ENCODE measurements at regions not wholly inside any gene's neighbourhood (a gene's known extent, or its start where the extent isn't known, plus 50 kb on each side); places are given as distances from the start of the nearest gene placed in this dataset.

- no peak for DNase-seq (ENCODE audit: low spot score)
Observed at GRCh38 chr4:126046081-126046614, 731.4 kb downstream of the FAT4 start.

DNA sequence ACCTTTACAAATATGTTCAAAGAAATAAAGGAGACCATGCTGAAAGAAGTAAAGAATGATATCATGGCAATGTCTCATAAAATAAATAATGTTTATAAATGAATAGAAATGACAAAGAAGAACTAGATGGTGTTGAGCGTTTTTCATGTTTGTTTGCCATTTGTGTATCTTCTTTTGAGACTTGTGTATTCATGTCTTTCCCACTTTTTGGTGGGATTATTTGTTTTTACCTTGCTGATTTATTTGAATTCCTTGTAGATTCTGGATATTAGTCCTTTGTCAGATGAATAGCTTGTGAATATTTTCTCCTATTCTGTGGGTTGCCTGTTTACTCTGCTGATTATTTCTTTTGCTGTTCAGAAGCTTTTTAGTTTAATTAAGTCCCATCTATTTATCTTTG lies 732.4 kb downstream of the FAT4 start:
- DNase-seq (ENCODE audit: low spot score), result no peak

- no peak for DNase-seq (ENCODE audit: low spot score)
Observed at GRCh38 chr4:126051689-126052424, 737.1 kb downstream of the FAT4 start.

DNA sequence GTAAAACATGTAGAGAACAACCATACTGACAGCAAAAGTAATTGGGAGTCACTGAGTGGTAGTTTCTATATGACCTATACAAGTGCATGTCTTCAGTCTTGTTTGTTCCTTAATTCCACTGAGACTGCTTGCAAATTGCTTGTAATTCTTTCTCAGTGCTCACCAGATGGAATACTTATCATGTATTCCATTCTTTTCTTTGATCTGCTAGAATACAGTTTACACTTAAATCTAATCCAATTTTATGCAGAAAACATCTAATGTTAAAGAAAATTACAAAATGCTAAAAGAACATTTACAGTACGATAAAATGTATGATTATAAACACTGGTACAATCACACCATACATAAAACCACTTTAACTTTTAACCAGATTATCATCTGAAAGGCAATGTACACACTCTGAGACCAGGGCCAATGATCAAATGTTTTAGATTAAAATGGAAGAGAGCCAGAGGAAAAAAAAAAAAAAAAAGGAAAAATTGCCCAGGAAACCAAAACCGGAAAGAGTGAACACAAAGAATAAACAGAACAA lies 741.4 kb downstream of the FAT4 start:
- DNase-seq (ENCODE audit: low spot score), result no peak

DNA sequence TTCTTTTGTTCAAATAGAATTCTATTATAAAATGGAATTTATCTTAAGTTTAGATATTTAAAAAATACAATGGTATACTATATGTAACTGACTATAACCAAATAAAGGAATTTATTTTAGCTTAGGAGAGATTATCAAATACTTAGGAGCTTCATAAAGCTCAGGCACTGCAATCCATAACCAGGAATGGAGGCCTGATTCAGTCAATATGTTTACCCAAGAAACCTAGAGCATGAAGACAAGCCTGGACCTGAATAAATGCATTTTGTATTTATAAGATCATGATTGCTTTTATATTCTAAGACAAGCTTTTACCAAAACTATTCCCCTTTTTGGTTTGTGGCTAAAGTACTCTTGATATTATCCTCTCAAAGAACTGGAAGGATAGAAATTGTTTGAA lies 742.6 kb downstream of the FAT4 start:
- no peak for DNase-seq (ENCODE audit: low spot score)

DNA sequence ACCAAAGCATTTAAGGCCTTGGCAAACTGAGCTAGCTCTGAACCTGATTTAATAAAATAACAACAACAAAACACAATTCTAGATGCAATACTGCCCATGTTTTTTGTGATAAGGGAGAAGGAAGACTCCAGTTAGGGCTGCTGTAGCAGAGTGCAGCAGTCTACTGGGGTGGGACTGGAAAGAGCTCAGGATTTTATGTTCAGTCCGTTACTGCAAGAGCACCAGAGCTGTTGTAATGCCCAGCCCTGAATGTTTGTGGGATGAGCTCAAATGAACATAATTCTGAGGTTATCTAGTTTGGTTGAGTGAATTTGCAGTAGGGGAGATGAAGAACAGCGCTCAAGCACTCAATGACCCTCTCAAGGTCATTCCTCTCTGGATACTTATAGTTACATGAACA lies 743.8 kb downstream of the FAT4 start:
- DNase-seq (ENCODE audit: low spot score), result no peak

GRCh38 chr4:126061655-126062054 lies 746.9 kb downstream of the FAT4 start:
- no peak for DNase-seq (ENCODE audit: low spot score)

- no peak for DNase-seq (ENCODE audit: low spot score)
Observed at GRCh38 chr4:126065016-126065415, 750.3 kb downstream of the FAT4 start.

DNA sequence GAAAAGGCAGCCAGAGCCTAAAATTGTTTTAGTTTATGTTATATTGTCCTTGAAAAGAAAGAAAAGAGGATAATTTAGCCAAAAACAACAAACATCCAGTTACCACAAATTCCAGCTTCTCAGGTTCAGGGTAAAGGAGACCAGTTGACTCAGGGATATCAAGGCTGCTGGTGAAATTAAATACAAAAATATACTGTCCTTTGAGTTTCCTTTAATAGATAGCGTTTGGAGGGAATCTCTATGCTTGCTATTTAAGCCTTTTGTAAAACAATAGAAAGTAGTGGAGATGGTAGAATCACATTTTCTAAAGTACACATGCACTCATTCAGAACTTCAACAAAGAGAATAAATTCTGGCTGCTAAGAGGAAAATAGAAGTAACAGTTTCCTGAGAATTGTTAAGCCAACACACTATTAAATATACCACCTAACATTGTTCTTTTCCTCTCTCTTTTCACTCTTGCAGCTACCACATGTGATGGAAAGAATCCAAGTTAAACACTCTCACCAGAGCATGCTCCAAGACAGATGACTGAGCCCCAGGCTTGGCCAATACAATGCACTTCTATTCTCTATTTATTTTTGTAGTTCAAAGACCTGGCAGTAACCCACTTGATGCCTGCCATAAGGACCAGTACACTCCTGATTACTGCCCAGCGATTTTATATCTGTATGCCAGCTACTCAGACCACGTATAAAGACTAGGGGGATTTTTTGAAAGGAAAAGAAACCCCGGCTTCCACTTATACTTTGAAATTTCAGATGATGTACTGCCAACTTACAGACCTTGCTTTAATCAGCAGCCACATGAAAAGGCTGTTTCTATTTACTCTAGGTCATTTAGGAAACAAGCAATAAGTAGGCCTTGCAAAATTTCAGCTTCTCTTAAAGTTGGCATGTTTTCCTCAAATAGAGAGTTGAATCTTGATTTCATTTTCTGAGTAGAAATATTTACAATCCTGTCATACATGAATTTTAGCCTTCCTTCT lies 756.9 kb downstream of the FAT4 start:
- DNase-seq (ENCODE audit: low spot score), result no peak

- DNase-seq (ENCODE audit: low spot score), result no peak
Observed at GRCh38 chr4:126081336-126081735, 766.6 kb downstream of the FAT4 start.

GRCh38 chr4:126086041-126086440 lies 771.3 kb downstream of the FAT4 start:
- DNase-seq (ENCODE audit: low spot score), result no peak

DNA sequence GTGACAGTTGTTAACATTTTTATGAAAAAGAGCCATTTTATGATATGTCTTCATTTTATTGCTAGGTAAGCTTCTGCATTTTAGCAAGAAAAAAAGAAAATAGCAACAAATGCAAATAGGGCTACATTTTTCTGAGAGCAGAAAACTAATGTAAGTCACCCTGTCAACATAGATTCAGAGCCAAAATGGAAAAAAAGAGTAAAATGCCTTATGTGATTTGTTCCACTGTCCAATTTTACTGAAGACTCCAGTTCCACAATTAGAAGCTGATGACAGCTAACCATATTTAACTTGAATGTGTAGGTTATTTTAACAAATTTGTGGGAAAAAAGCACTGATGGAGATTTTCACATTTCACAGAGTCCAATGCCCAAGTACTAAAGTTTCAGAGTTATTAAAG lies 772.3 kb downstream of the FAT4 start:
- DNase-seq (ENCODE audit: low spot score), result no peak

- DNase-seq (ENCODE audit: low spot score), result no peak
Observed at GRCh38 chr4:126097155-126097799, 782.5 kb downstream of the FAT4 start.

GRCh38 chr4:126106658-126107057 lies 791.9 kb downstream of the FAT4 start:
- no peak for DNase-seq (ENCODE audit: low spot score)

DNA sequence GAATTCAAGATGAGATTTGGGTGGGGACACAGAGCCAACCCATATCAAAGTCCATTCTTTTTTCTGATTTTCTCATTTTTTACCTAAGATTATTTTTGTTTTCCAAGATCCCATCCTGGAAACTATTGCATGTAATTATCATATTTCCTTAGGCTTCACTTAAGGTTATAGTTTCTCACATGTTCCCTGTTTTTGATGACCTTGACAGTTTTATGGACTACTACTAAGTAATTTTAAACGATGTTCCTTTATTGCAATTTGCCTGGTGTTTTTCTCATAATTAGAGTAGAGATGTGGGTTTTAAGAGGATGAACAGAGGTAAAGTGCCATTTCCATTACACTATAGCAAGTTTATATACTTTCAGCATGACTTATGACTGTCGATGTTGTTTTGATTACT lies 795.1 kb downstream of the FAT4 start:
- no peak for DNase-seq (ENCODE audit: low spot score)

DNA sequence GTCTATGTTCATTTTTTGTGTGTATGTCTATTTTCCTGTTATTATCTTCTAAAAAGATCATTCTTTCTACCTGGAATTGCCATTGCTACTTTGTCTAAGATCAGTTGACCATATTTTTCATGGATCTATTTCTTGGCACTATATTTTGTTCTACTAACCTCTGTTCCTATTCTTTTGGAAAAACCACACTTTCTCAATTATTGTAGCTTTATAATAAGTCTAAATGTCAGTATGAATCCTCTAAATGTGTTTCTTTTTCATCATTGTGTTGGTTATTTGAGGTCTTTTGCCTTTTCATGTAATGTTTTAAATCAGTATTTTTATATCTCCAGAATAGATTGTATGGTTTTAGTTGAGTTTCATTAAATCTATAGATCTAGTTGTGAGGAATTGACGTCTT lies 798.3 kb downstream of the FAT4 start:
- DNase-seq (ENCODE audit: low spot score), result no peak

DNA sequence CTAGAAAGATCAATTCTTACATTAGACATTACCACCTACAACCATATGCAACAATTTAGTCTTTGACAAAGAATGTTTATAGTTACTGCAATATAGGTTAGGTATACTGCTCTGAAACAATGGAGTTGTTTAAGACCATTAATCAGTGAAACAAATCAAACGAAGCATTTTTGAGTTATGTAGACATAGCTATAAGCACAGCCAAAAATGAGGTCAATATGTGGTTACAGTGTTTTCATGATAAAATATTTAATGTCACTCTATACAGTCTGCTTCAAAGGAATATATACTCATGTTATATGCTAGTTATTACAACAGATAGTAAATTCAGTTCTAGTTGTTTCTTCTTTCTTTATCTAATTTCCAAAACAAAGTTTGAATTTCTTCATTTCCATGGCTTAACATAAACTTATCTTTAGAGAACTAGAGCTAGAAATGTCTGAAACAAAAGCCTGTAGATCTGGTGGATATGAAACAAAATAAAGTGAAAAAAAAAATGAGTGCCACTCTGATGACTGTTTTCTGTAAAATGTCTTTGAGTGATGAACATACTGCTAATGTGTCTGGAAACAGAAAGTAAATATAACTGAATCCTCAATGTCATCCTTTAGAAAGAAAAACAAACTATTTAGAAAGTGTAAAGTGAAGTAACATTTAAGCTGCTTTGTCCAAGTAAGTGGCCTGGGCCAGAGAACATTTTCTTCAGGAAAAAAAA lies 809.0 kb downstream of the FAT4 start:
- DNase-seq (ENCODE audit: low spot score), result no peak

DNA sequence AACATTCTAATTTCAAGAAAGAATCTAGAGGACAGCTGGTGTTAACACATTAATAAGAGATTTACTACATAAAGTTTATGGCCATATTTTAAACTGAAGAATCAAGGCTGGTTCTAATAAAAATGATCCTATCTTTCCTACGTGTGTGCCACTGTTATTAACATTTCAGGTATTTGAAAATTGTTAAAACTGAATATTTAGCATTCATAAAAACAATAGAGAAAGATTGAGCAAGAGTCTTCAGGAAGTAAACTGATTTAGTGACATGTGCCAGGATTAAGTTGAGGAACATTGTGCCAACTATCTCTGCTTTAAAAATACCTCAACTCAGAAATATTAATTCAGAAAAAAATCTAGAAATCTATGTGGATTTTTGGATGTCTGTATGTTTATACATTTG lies 810.1 kb downstream of the FAT4 start:
- DNase-seq (ENCODE audit: low spot score), result no peak

DNA sequence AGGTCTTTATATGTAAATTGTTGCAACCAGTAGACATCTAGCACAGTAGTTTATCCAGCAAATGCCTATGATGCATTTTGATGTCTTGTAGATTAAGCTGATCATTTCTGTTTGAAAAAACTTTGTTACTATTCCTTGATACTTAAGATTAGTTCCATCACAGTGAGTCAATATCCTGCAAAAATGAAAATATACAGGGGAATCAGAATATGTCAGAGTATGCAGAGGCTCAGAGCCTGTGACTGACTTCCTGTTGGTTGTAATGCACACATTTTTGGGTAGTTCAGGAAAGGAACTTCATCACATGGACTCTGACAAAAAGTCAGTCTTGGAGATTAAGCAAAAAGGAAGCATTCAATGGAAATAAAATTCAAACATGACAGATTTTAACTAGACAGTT lies 815.5 kb downstream of the FAT4 start:
- no peak for DNase-seq (ENCODE audit: low spot score)

- no peak for DNase-seq (ENCODE audit: low spot score)
Observed at GRCh38 chr4:126136922-126137781, 822.4 kb downstream of the FAT4 start.

DNA sequence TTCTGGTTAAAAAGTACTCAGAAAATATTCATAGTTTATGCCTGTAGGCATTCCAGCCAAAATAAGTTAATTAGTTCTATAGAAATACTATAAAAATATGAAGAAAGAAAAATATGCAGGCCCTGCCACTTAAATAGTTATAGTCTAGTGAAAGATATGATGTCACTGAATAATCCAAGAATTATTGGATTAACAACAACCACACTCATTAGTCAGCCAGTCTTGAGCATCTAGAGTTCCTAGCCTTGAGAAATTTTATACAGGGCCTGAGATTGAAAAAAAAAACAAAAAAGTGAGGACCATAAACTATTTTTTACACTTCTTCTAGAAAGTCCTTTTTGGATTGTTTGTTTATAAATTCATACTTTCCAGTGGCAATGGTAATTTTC lies 823.0 kb downstream of the FAT4 start:
- no peak for DNase-seq (ENCODE audit: low spot score)

Data from left forelimb (tissue), 1 donor.